ENCODE measurements at regions not wholly inside any gene's neighbourhood (a gene's known extent, or its start where the extent isn't known, plus 50 kb on each side); places are given as distances from the start of the nearest gene placed in this dataset.

- H3K4me3 ChIP-seq = no peak overlapping the region
- H3K27ac ChIP-seq = no peak overlapping the region
- H3K4me1 ChIP-seq (ENCODE audit: insufficient read depth) = no peaks in the 10 kb centered on the region
- H2AFZ ChIP-seq = no peak overlapping the region
- TF ChIP-seq, protein P1, sequence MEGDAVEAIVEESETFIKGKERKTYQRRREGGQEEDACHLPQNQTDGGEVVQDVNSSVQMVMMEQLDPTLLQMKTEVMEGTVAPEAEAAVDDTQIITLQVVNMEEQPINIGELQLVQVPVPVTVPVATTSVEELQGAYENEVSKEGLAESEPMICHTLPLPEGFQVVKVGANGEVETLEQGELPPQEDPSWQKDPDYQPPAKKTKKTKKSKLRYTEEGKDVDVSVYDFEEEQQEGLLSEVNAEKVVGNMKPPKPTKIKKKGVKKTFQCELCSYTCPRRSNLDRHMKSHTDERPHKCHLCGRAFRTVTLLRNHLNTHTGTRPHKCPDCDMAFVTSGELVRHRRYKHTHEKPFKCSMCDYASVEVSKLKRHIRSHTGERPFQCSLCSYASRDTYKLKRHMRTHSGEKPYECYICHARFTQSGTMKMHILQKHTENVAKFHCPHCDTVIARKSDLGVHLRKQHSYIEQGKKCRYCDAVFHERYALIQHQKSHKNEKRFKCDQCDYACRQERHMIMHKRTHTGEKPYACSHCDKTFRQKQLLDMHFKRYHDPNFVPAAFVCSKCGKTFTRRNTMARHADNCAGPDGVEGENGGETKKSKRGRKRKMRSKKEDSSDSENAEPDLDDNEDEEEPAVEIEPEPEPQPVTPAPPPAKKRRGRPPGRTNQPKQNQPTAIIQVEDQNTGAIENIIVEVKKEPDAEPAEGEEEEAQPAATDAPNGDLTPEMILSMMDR (IDR thresholded peaks at IDR 0.05; ENCODE audit: poor library complexity) = no peak
- no peak for TF ChIP-seq EZH2phosphoT487 (IDR thresholded peaks at IDR 0.05; ENCODE audit: low read depth, severe bottlenecking, unreplicated experiment)
- no peak for TF ChIP-seq EZH2 (IDR thresholded peaks at IDR 0.05; ENCODE audit: borderline replicate concordance)
- no peaks in the 10 kb centered on the region for H3K79me2 ChIP-seq
- no peaks in the 10 kb centered on the region for H3K27me3 ChIP-seq
- H3K9me2 ChIP-seq (replicated peaks; ENCODE audit: insufficient read depth) = no peaks in the 10 kb centered on the region
- H4K20me1 ChIP-seq (ENCODE audit: insufficient read depth, poor library complexity, severe bottlenecking) = no peaks in the 10 kb centered on the region
- H3K4me2 ChIP-seq = no peak overlapping the region
- WGBS (ENCODE audit: low lambda C conversion rate, missing lambda C conversion rate) = 77% methylated on average over 4 of the region's 4 CpGs
- H3K36me3 ChIP-seq (replicated peaks; ENCODE audit: insufficient read depth, low read depth) = no peaks in the 10 kb centered on the region
- H3K9me3 ChIP-seq (ENCODE audit: low read depth) = no peaks in the 10 kb centered on the region
- no peak for DNase-seq (ENCODE audit: low spot score)
These were observed 109.5 kb upstream of the SDK1 start for GRCh38 chr7:3191548-3191947.

- H3K4me1 ChIP-seq (ENCODE audit: insufficient read depth) = no peaks in the 10 kb centered on the region
- TF ChIP-seq EZH2 (IDR thresholded peaks at IDR 0.05; ENCODE audit: borderline replicate concordance) = no peak
- TF ChIP-seq, protein P1 (IDR thresholded peaks at IDR 0.05; ENCODE audit: poor library complexity) = no peak
- TF ChIP-seq EZH2phosphoT487 (IDR thresholded peaks at IDR 0.05; ENCODE audit: low read depth, severe bottlenecking, unreplicated experiment) = no peak
- H3K9me3 ChIP-seq (ENCODE audit: low read depth) = no peaks in the 10 kb centered on the region
- no peak for DNase-seq (ENCODE audit: low spot score)
- no peaks in the 10 kb centered on the region for H3K27me3 ChIP-seq
- H3K36me3 ChIP-seq (replicated peaks; ENCODE audit: insufficient read depth, low read depth) = no peaks in the 10 kb centered on the region
- H3K4me2 ChIP-seq = no peak overlapping the region
- H3K27ac ChIP-seq = no peak overlapping the region
- WGBS (ENCODE audit: low lambda C conversion rate, missing lambda C conversion rate) = 86% methylated on average over 4 of the region's 4 CpGs
- no peaks in the 10 kb centered on the region for H4K20me1 ChIP-seq (ENCODE audit: insufficient read depth, poor library complexity, severe bottlenecking)
- no peaks in the 10 kb centered on the region for H3K79me2 ChIP-seq
- no peak overlapping the region for H3K4me3 ChIP-seq
- H2AFZ ChIP-seq = no peak overlapping the region
- no peaks in the 10 kb centered on the region for H3K9me2 ChIP-seq (replicated peaks; ENCODE audit: insufficient read depth)
These were observed 108.4 kb upstream of the SDK1 start for GRCh38 chr7:3192669-3193068.

GRCh38 chr7:3193379-3194120, 107.5 kb upstream of the SDK1 start:
- H3K79me2 ChIP-seq = no peaks in the 10 kb centered on the region
- peak overlapping the region; percentile 59 for H3K27ac ChIP-seq
- no peaks in the 10 kb centered on the region for H3K36me3 ChIP-seq (replicated peaks; ENCODE audit: insufficient read depth, low read depth)
- no peaks in the 10 kb centered on the region for H3K9me3 ChIP-seq (ENCODE audit: low read depth)
- TF ChIP-seq EZH2 (IDR thresholded peaks at IDR 0.05; ENCODE audit: borderline replicate concordance) (no peak), EZH2phosphoT487 (IDR thresholded peaks at IDR 0.05; ENCODE audit: low read depth, severe bottlenecking, unreplicated experiment) (no peak)
- TF ChIP-seq, protein P1 (IDR thresholded peaks at IDR 0.05; ENCODE audit: poor library complexity) = no peak
- DNase-seq (ENCODE audit: low spot score) = no peak
- no peak overlapping the region for H2AFZ ChIP-seq
- WGBS (ENCODE audit: low lambda C conversion rate, missing lambda C conversion rate) = 94% methylated on average over 9 of the region's 9 CpGs
- no peaks in the 10 kb centered on the region for H4K20me1 ChIP-seq (ENCODE audit: insufficient read depth, poor library complexity, severe bottlenecking)
- no peaks in the 10 kb centered on the region for H3K4me1 ChIP-seq (ENCODE audit: insufficient read depth)
- no peaks in the 10 kb centered on the region for H3K27me3 ChIP-seq
- H3K4me2 ChIP-seq = no peak overlapping the region
- no peak overlapping the region for H3K4me3 ChIP-seq
- no peaks in the 10 kb centered on the region for H3K9me2 ChIP-seq (replicated peaks; ENCODE audit: insufficient read depth)
